WTC11 (cell line): ENCODE measurements at regions not wholly inside any gene's neighbourhood (a gene's known extent, or its start where the extent isn't known, plus 50 kb on each side); places are given as distances from the start of the nearest gene placed in this dataset.

ENCODE experiments used
- ATAC-seq: fragments of 200-7000 bp; cut with Tn5 transposase; 2 replicates; pipeline ENCODE4 v1.10.0; 2021; ENCODE audit warnings: mild to moderate bottlenecking, moderate library complexity
- CTCF ChIA-PET: fragments of 300-600 bp; sonication (Branson Sonifier 250); formaldehyde crosslinking; loops from one replicate; lab custom pipeline; 2021; ENCODE audit warnings: antibody characterized with exemption; lab: Charles Lee
- POLR2A ChIA-PET: fragments of 350-600 bp; sonication (Branson Sonifier 250); formaldehyde crosslinking; loops from one replicate; lab custom pipeline; 2021; ENCODE audit warnings: antibody characterized with exemption; lab: Charles Lee
- DNase-seq: peaks from one replicate; pipeline ENCODE4 v3.0.0; 2021; ENCODE audit warnings: low spot score
- H3K27ac Mint-ChIP-seq: 2 replicates; pipeline ENCODE4 v1.8.0; 2021; ENCODE audit warnings: mixed read lengths
- H3K27me3 Mint-ChIP-seq: 2 replicates; pipeline ENCODE4 v1.8.0; 2021; ENCODE audit warnings: low read depth, mild to moderate bottlenecking, moderate library complexity, mixed read lengths
- H3K36me3 Mint-ChIP-seq: 2 replicates; pipeline ENCODE4 v1.8.0; 2021; ENCODE audit warnings: mixed read lengths
- H3K4me1 Mint-ChIP-seq: 2 replicates; pipeline ENCODE4 v1.8.0; 2022; ENCODE audit warnings: mixed read lengths
- H3K4me3 Mint-ChIP-seq: 2 replicates; pipeline ENCODE4 v1.8.0; 2021; ENCODE audit warnings: mild to moderate bottlenecking, moderate library complexity, mixed read lengths
- H3K9me3 Mint-ChIP-seq: 2 replicates; pipeline ENCODE4 v1.8.0; 2021; ENCODE audit warnings: mixed read lengths
- ATF1 ChIP-seq: sonication (generic); formaldehyde crosslinking; IDR thresholded peaks from 2 replicates; pipeline ENCODE4 v1.8.1; 2023; ENCODE audit warnings: mild to moderate bottlenecking, moderate library complexity, missing genetic modification reagents
- IRF2 ChIP-seq: sonication (generic); formaldehyde crosslinking; IDR thresholded peaks from 2 replicates; pipeline ENCODE4 v1.8.0; 2022; ENCODE audit warnings: low read depth, missing genetic modification reagents, borderline replicate concordance
- JUN ChIP-seq: sonication (generic); formaldehyde crosslinking; IDR thresholded peaks from 2 replicates; pipeline ENCODE4 v1.8.0; 2023; ENCODE audit warnings: mild to moderate bottlenecking, missing genetic modification reagents
- NFE2L1 ChIP-seq: sonication (generic); formaldehyde crosslinking; IDR thresholded peaks from 2 replicates; pipeline ENCODE4 v1.8.1; 2023; ENCODE audit warnings: missing genetic modification reagents
- RORB ChIP-seq: fragments of 250-450 bp; sonication (Bioruptor Pico); IDR thresholded peaks from 2 replicates; pipeline ENCODE4 v1.9.0; 2021; ENCODE audit warnings: mild to moderate bottlenecking
- ZNF317 ChIP-seq: sonication (generic); formaldehyde crosslinking; IDR thresholded peaks from 2 replicates; pipeline ENCODE4 v1.8.1; 2023; ENCODE audit warnings: low read depth, mild to moderate bottlenecking, moderate library complexity, missing genetic modification reagents, borderline replicate concordance
- TF ChIP-seq, protein P1 (sequence below): sonication (generic); formaldehyde crosslinking; IDR thresholded peaks from 2 replicates; pipeline ENCODE4 v1.8.1; 2023; ENCODE audit warnings: mild to moderate bottlenecking, missing genetic modification reagents
- TF ChIP-seq, protein P2 (sequence below): fragments of 250-450 bp; sonication (Bioruptor Pico); IDR thresholded peaks from 2 replicates; pipeline ENCODE4 v1.9.0; 2021; ENCODE audit warnings: mild to moderate bottlenecking, borderline replicate concordance
- TF ChIP-seq, protein P3 (sequence below): fragments of 200-600 bp; IDR thresholded peaks from 2 replicates; pipeline ENCODE4 v1.8.0; 2022; ENCODE audit warnings: antibody characterized with exemption
- TF ChIP-seq, protein P4 (sequence below): sonication (generic); formaldehyde crosslinking; IDR thresholded peaks from 2 replicates; pipeline ENCODE4 v1.8.1; 2022; ENCODE audit warnings: mild to moderate bottlenecking, moderate library complexity, missing genetic modification reagents
- TF ChIP-seq, protein P5 (sequence below): sonication (generic); formaldehyde crosslinking; IDR thresholded peaks from 2 replicates; pipeline ENCODE4 v1.8.0; 2022; ENCODE audit warnings: mild to moderate bottlenecking, missing genetic modification reagents
- TF ChIP-seq, protein P6 (sequence below): fragments of 250-450 bp; sonication (Bioruptor Pico); IDR thresholded peaks from 2 replicates; pipeline ENCODE4 v1.9.0; 2021; ENCODE audit warnings: mild to moderate bottlenecking
- TF ChIP-seq, protein P7 (sequence below): sonication (generic); formaldehyde crosslinking; conservative IDR thresholded peaks from 2 replicates; pipeline ENCODE4 v1.8.1; 2022; ENCODE audit warnings: mild to moderate bottlenecking, missing genetic modification reagents

DNA sequence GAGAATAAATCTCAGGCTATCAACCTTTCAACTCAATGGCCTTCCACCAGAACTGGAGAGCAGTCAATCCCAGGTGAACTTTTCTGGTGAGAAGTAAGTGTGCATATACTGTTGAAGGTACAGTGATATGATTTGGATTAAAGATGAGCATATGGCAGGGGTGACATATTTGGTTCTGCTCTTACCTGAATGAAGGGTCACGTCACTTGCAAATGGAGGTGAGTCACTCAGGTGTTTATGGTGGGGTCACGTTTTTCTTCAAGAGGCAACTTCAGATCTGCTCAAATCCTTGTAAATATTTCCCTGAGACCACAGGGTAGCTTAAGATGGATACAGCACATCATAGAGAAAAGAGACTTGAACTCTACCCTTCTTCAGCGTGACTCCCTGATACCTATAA lies 143.2 kb downstream of the BRMS1L start (continued):
- TF ChIP-seq, protein P1, sequence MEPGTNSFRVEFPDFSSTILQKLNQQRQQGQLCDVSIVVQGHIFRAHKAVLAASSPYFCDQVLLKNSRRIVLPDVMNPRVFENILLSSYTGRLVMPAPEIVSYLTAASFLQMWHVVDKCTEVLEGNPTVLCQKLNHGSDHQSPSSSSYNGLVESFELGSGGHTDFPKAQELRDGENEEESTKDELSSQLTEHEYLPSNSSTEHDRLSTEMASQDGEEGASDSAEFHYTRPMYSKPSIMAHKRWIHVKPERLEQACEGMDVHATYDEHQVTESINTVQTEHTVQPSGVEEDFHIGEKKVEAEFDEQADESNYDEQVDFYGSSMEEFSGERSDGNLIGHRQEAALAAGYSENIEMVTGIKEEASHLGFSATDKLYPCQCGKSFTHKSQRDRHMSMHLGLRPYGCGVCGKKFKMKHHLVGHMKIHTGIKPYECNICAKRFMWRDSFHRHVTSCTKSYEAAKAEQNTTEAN (CRISPR knock-in tag) = no peak
- TF ChIP-seq, protein P2, sequence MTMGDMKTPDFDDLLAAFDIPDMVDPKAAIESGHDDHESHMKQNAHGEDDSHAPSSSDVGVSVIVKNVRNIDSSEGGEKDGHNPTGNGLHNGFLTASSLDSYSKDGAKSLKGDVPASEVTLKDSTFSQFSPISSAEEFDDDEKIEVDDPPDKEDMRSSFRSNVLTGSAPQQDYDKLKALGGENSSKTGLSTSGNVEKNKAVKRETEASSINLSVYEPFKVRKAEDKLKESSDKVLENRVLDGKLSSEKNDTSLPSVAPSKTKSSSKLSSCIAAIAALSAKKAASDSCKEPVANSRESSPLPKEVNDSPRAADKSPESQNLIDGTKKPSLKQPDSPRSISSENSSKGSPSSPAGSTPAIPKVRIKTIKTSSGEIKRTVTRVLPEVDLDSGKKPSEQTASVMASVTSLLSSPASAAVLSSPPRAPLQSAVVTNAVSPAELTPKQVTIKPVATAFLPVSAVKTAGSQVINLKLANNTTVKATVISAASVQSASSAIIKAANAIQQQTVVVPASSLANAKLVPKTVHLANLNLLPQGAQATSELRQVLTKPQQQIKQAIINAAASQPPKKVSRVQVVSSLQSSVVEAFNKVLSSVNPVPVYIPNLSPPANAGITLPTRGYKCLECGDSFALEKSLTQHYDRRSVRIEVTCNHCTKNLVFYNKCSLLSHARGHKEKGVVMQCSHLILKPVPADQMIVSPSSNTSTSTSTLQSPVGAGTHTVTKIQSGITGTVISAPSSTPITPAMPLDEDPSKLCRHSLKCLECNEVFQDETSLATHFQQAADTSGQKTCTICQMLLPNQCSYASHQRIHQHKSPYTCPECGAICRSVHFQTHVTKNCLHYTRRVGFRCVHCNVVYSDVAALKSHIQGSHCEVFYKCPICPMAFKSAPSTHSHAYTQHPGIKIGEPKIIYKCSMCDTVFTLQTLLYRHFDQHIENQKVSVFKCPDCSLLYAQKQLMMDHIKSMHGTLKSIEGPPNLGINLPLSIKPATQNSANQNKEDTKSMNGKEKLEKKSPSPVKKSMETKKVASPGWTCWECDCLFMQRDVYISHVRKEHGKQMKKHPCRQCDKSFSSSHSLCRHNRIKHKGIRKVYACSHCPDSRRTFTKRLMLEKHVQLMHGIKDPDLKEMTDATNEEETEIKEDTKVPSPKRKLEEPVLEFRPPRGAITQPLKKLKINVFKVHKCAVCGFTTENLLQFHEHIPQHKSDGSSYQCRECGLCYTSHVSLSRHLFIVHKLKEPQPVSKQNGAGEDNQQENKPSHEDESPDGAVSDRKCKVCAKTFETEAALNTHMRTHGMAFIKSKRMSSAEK (CRISPR knock-in tag) = no peak
- TF ChIP-seq RORB (CRISPR knock-in tag) = no peak
- TF ChIP-seq ATF1 (CRISPR knock-in tag) = no peak
- TF ChIP-seq ZNF317 (CRISPR knock-in tag) = no peak
- TF ChIP-seq, protein P3, sequence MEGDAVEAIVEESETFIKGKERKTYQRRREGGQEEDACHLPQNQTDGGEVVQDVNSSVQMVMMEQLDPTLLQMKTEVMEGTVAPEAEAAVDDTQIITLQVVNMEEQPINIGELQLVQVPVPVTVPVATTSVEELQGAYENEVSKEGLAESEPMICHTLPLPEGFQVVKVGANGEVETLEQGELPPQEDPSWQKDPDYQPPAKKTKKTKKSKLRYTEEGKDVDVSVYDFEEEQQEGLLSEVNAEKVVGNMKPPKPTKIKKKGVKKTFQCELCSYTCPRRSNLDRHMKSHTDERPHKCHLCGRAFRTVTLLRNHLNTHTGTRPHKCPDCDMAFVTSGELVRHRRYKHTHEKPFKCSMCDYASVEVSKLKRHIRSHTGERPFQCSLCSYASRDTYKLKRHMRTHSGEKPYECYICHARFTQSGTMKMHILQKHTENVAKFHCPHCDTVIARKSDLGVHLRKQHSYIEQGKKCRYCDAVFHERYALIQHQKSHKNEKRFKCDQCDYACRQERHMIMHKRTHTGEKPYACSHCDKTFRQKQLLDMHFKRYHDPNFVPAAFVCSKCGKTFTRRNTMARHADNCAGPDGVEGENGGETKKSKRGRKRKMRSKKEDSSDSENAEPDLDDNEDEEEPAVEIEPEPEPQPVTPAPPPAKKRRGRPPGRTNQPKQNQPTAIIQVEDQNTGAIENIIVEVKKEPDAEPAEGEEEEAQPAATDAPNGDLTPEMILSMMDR = no peak
- no peak for TF ChIP-seq IRF2 (CRISPR knock-in tag)

DNA sequence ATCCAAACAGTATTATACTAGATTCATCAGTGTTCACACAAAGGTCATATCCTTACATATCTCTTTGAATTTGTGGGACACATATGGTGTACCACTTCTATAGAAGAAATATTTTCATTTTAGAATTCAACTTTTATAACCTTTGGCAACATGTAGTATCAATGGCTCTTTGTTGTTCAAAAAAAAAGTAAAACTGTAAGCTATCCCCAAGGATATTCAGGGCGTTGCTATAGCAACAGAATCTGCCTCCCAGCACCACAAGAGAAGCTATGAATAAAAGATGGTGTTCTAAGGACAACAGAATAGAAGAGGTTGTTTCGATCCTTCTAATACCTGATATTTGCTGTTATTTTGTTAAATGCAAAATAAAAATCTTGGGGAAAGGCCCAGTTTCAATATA lies 139.3 kb downstream of the BRMS1L start:
- TF ChIP-seq, protein P4, sequence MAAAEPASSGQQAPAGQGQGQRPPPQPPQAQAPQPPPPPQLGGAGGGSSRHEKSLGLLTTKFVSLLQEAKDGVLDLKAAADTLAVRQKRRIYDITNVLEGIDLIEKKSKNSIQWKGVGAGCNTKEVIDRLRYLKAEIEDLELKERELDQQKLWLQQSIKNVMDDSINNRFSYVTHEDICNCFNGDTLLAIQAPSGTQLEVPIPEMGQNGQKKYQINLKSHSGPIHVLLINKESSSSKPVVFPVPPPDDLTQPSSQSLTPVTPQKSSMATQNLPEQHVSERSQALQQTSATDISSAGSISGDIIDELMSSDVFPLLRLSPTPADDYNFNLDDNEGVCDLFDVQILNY = no peak
- TF ChIP-seq NFE2L1 (CRISPR knock-in tag) (no peak), JUN (no peak)
- TF ChIP-seq, protein P5, sequence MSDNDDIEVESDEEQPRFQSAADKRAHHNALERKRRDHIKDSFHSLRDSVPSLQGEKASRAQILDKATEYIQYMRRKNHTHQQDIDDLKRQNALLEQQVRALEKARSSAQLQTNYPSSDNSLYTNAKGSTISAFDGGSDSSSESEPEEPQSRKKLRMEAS (CRISPR knock-in tag) = no peak
- TF ChIP-seq, protein P6, sequence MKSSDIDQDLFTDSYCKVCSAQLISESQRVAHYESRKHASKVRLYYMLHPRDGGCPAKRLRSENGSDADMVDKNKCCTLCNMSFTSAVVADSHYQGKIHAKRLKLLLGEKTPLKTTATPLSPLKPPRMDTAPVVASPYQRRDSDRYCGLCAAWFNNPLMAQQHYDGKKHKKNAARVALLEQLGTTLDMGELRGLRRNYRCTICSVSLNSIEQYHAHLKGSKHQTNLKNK = no peak
- TF ChIP-seq, all 79 proteins: peak for 0
- DNase-seq (no peak), ATAC-seq (no peak)
- H3K36me3 Mint-ChIP-seq = no peaks in the 10 kb centered on the region
- H3K4me1 Mint-ChIP-seq = no peaks in the 10 kb centered on the region
- no peak overlapping the region for H3K4me3 Mint-ChIP-seq
- no peaks in the 10 kb centered on the region for H3K27me3 Mint-ChIP-seq
- no peak overlapping the region for H3K27ac Mint-ChIP-seq
- CTCF ChIA-PET = interaction anchor here (0.9 to 3.0 kb wide), 4 partner anchors 9 to 104 kb away, joined by 3 to 17 read pairs (median 6); no protein-coding TSS in a partner anchor
- H3K9me3 Mint-ChIP-seq = no peaks in the 10 kb centered on the region; the same call in 1 of the 2 replicates
- POLR2A ChIA-PET = no interaction called here

DNA sequence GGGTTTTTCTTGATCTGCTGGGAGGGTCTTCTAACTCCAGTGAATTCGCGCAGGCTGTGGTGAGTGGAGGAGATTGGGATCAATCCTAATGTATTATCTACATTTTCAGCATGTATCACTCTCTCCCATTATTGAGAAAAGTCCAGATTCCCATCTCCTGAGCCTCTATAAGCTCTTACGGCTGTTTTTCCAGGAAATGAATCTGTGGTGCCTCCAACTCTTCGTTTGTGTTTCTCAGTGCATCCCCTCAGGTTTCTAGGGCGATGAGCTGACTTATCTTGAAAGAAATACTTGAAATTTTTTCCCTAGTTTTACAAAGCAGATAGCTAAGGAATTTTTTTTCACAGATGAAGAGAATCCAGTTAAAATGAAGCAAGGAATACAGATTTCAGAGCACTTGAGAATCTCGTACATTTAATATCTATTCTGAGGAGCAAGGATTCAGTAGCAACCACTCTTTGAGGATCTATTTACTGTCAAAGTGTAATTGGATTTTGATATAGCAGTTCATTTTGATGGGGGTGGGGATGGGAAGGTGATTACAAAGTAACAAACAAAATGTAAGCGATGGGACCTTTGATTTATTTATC lies 138.7 kb downstream of the BRMS1L start:
- H3K27me3 Mint-ChIP-seq = no peaks in the 10 kb centered on the region

More for the DNA sequence above, 138.7 kb downstream of the BRMS1L start:
- CTCF ChIA-PET = interaction anchor here (0.9 to 3.0 kb wide), 3 partner anchors 11 to 105 kb away, joined by 3 to 17 read pairs (median 5); no protein-coding TSS in a partner anchor
- Mint-ChIP-seq H3K27ac (no peak overlapping the region), H3K4me3 (no peak overlapping the region), H3K9me3 (no peaks in the 10 kb centered on the region; the same call in 1 of the 2 replicates), H3K36me3 (no peaks in the 10 kb centered on the region), H3K4me1 (no peaks in the 10 kb centered on the region)
- TF ChIP-seq, protein P7, sequence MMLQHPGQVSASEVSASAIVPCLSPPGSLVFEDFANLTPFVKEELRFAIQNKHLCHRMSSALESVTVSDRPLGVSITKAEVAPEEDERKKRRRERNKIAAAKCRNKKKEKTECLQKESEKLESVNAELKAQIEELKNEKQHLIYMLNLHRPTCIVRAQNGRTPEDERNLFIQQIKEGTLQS = no peak
- ATAC-seq = no peak
- DNase-seq = no peak
- POLR2A ChIA-PET = no interaction called here
